Bone marrow (tissue), 2 donors: ENCODE measurements at regions not wholly inside any gene's neighbourhood (a gene's known extent, or its start where the extent isn't known, plus 50 kb on each side); places are given as distances from the start of the nearest gene placed in this dataset.

Experiments
- DNase-seq, 2 donors: peaks; one replicate each; lab custom pipeline; 2025; lab: John Stamatoyannopoulos, UW

- DNase-seq = no peak
Observed at GRCh38 chr2:104447831-104448434, 406.0 kb upstream of the POU3F3 start.

DNA sequence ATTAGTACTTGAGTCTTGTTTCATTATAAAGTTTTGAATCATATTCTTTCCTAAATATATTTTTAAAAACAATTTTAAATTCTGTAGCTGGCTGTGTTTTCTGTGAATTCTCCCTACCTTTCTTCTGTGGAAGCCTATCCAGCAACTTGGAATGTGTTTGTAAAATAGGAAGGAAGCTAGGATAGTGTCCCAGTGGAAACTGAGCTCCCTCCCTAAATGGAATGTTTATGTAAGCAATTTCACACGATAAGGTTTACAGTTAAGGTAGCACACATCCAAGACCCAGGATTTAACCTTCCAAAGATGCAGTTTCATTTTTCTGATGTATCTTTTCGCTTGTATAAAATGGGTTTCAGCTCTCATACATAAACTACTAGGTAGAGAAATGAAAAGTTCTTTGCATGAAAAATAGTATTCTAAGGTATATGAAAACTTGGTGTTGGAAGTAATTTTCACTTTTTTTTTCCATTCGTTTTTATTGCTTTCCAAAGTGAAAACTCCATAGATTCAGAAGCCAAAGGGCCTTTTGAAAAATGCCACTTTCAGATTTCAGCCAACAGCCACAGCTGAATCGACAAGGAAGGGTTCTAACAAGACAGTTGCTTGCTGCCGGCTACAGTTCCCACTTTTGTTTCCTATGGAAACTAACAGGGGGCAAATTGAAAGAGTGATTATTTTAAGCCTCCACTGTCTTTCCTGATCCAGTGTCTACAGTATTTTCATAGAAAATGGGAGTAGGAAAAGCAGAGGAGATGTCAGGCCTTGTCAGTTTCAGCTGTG lies 405.1 kb upstream of the POU3F3 start:
- no peak for DNase-seq

GRCh38 chr2:104452558-104452957 lies 401.4 kb upstream of the POU3F3 start:
- no peak for DNase-seq

- no peak for DNase-seq
Observed at GRCh38 chr2:104462731-104463130, 391.2 kb upstream of the POU3F3 start.

DNA sequence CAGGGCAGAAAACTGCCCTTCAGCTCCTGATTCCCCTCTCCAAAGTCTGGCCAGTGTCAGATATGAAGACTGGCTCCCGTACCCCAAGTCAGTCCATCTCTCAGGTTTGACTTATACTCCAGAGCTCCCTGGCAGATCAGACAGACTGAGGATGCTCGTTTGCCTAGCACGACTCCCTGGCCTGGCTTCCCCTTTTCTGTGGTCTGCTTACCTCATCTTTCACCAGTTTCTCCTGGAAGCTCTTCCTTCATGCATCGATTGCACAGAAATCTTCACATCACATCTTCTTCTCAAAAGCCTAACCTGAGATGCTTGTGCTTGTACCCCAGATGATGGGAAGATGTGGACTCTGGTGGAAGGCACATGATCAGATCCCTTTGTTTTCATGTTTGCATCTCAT lies 387.9 kb upstream of the POU3F3 start:
- no peak for DNase-seq

DNA sequence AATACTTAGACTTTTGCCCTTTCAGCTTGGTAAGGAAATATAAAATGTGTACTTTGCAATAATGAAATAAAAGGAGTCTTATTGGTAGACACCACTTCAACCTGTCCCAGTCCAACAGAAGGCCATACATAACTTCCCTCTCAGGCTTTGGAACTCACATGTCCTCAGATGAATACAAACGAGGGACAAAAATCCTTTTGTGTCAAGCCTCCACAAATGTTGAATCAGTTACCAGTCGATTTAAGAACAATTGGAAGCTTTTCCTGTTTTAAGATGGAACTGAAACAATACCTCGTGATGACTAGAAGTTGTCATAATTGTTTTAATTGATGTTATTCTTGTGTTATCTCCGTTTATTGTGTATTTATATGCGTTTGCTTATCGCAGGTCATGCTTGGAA lies 385.1 kb upstream of the POU3F3 start:
- DNase-seq = no peak

GRCh38 chr2:104472076-104472475 lies 381.8 kb upstream of the POU3F3 start:
- DNase-seq = no peak

GRCh38 chr2:104473546-104473945 lies 380.4 kb upstream of the POU3F3 start:
- DNase-seq = no peak

DNA sequence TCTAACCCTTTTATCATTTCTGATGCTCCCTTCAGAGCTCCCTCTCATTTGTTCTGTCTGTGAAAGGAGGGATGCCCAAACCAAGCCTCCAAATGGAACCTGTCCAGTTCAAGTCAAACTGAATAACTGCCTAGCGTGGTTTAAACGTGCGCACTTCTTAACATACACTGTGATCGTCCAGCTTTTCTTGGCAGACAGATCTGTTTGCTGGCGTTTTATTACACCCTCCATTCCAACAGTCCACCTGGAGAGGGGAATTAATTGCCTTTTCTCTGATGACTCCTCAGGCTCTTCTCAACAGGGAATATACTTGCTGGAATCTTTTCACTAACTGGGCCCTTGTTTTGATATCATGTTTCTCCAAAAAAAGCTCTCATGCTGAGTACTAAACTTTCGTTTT lies 379.2 kb upstream of the POU3F3 start:
- DNase-seq = no peak

GRCh38 chr2:104476075-104476474 lies 377.8 kb upstream of the POU3F3 start:
- no peak for DNase-seq

- DNase-seq = no peak
Observed at GRCh38 chr2:104476563-104476988, 377.3 kb upstream of the POU3F3 start.

GRCh38 chr2:104481341-104481740 lies 372.6 kb upstream of the POU3F3 start:
- DNase-seq = no peak

GRCh38 chr2:104487366-104487765 lies 366.5 kb upstream of the POU3F3 start:
- DNase-seq = no peak

DNA sequence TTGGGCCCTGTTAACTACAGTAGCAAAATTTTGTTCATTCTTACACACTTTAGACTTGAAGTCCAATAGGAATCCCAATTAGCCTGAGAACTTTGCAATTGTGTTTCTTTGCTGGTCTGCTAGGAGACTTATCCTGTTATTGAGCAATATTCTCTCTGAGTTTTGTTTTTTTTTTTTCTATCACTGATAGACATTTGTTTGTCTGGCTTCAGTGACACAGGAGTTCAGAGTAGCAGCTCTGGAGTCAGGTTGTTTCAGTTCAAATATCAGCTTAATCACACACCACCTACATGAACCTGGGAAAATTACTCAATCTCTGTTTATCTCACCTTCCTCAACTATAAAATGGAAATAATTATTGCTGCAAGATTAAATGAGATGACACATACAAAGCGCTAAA lies 360.2 kb upstream of the POU3F3 start:
- no peak for DNase-seq

DNA sequence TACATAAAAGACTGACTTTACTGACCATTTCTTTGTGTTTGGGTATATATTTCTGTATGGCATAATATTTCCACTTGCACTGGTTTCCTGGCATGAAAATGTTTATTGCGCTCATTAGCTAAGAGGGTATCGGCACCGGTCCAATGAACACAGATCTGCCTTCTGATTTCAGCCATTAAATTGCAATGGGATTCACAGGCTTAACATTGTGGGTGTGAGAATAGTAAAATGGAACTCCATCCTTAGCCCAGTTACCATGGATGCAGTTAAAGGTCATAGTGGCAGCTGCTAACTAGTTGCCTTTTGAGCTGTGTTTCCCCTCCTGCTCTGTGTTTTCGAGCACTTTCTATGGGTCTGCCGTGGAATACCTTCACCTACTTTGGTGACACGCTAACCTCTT lies 352.6 kb upstream of the POU3F3 start:
- DNase-seq = no peak

GRCh38 chr2:104501929-104502328 lies 352.0 kb upstream of the POU3F3 start:
- no peak for DNase-seq

GRCh38 chr2:104502901-104503300 lies 351.0 kb upstream of the POU3F3 start:
- no peak for DNase-seq

DNA sequence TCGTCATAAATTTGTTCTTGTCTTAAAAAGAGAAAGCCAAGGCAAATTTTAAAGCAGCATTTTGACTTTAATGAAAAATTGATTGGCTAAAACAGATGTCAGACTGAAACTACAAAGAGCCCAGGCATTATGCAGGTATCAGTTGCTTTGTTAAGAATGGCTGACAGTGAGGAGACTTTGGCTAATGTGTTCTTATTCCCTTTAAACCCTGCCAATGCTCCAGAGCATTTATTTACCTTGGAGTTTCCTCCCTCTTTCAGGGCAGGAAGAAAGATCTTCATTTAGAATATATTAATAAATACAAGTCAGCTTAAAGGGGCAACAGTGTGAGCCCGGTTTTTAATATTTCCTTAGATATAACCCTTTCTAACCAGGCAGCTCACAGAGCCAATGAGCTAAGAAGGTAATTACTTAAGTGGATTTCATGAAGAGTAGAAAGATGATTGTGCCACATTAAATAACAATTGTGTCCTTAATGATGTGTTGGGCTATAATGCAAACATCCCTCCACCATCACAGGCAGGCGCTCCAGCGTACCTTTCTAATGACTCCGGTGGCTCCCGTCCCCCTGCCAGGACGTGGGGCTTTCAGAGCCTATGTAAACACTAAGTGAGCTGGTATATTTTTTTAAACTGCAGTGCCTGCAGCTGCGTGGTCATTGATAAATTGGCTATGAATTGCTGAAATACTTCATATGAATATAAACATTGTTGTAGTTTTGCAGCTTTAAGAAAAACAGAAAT lies 349.4 kb upstream of the POU3F3 start:
- no peak for DNase-seq

- DNase-seq = no peak
Observed at GRCh38 chr2:104518256-104518655, 335.7 kb upstream of the POU3F3 start.

DNA sequence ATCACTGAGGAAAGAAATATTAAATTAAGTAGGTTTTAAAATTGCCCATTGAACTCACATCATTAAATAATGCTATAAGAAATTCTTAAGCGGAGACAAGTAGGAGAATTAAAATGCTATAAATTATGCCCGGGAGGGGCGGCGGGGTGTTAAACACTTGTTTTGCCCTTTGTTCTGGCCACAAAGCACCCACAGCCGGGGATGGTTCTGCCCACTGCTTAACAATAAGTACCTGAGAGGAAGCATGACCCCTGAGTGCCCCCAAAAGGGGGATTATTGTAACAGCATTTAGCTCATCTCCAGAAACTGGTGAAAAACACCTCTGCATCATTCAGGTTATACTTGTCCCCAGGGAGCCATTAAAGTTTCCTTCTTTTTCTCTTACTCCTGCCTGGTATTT lies 332.7 kb upstream of the POU3F3 start:
- no peak for DNase-seq

- no peak for DNase-seq
Observed at GRCh38 chr2:104523921-104524320, 330.0 kb upstream of the POU3F3 start.

- no peak for DNase-seq
Observed at GRCh38 chr2:104528101-104528500, 325.8 kb upstream of the POU3F3 start.

GRCh38 chr2:104531122-104531521 lies 322.8 kb upstream of the POU3F3 start:
- DNase-seq = no peak
